HG03060 (cell line): ENCODE measurements at regions not wholly inside any gene's neighbourhood (a gene's known extent, or its start where the extent isn't known, plus 50 kb on each side); places are given as distances from the start of the nearest gene placed in this dataset.

Source experiments
- ATAC-seq: cut with Tn5 transposase; IDR thresholded peaks from one replicate; pipeline ENCODE4 v1.9.1; 2021; ENCODE audit warnings: low read depth, moderate number of reproducible peaks; ENCODE audit not compliant: unreplicated experiment

- ATAC-seq: no peak
Observed at GRCh38 chr18:70653671-70654070, 364.8 kb downstream of the SOCS6 start.

DNA sequence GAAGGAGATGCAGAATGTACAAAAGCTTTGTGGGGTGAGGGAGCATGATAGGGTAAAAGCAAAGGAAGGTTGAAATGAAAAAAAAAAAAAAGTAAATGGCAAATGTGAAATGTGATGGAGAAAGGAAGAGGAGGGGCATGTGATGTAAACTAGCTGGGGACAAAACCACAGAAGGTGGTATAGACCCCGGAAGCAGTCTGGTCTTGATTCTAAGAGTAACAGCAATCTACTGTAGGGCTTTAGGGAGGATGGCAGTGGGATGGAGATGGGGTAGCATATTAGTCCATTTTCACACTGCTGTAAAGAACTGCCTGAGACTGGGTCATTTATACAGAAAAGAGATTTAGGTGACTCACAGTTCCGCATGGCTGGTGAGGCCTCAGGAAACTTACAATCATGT is 362.0 kb downstream of the SOCS6 start:
- no peak for ATAC-seq

- ATAC-seq: no peak
Observed at GRCh38 chr18:70649683-70650082, 360.8 kb downstream of the SOCS6 start.

DNA sequence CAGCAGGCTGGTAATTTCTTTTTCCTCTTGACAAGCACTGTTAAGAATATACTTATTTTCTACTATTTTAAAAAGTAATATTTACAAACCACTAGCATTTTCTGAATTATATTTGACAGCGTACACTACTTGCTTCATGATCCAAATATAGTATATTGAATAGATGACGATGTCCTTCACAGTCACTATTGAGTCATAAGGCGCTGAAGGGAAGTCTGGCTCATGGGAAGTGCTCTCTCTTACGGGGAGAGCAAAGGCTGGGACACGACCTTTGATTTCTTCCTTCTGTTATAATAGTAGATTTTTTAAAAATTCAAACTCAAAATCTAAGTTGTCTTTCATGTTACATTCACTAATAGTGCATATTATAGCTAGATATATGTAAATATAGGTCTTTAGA is 357.1 kb downstream of the SOCS6 start:
- ATAC-seq: no peak

- no peak for ATAC-seq
Observed at GRCh38 chr18:70643812-70644211, 355.0 kb downstream of the SOCS6 start.

GRCh38 chr18:70641156-70641775 is 352.4 kb downstream of the SOCS6 start:
- no peak for ATAC-seq

DNA sequence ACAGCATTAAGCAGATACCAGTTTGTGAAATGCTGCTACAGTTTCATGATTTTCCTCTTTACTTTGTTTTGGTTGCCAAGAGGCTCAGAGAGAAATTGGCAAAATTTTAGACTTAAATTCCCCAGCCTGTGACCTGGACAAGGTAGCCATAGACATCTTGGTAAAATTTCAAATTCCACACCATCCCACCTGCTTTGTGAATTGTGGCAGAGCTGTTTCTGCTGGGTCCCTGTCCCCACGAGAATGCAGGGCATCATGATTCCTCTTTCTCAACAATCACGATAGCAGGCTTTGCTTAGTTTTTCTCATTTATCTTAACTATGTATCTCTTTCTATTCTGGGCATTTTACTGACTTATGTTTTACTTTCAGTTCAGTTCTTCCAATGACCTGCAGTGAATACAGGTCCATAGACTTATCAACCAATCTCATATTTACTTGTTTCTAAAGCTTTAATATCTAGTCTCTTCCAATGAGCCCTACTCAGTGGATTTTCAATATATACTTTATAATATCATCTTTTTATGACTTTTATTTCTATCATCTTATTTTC is 351.6 kb downstream of the SOCS6 start:
- ATAC-seq: no peak

GRCh38 chr18:70636991-70637390 is 348.1 kb downstream of the SOCS6 start:
- ATAC-seq: no peak

- no peak for ATAC-seq
Observed at GRCh38 chr18:70634576-70635147, 345.8 kb downstream of the SOCS6 start.

DNA sequence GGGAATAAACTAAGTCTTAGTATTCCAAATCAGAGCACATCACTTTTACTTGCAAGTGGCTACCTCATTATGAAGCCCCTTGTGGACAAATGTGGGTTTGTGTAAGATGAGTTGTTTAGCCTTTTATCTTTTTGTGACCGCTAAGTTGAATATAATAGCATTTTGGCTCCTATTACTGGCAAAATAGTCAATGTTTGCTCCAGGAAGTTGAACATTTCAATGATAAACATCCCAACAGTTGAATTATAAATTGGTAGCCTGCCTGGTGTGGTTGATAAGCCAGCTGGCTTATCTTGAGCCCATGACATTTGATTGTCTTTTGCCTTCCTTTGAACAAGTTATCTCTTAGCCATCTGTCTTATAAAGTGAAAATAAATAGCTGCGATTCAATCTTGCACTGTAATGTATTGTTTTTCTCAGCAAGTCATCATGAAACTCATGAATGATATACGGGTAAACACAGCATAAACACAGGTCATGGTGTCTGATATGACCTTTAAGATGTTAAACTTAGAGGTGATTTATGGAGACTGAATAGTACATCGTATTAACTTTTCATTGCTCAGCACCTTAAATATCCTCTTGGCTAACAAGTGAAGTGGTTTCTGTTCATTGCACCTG is 338.4 kb downstream of the SOCS6 start:
- no peak for ATAC-seq

GRCh38 chr18:70622622-70623419 is 334.0 kb downstream of the SOCS6 start:
- no peak for ATAC-seq

GRCh38 chr18:70621710-70622109 is 332.9 kb downstream of the SOCS6 start:
- ATAC-seq: no peak

- no peak for ATAC-seq
Observed at GRCh38 chr18:70620837-70621612, 332.2 kb downstream of the SOCS6 start.

- no peak for ATAC-seq
Observed at GRCh38 chr18:70617020-70617763, 328.3 kb downstream of the SOCS6 start.

DNA sequence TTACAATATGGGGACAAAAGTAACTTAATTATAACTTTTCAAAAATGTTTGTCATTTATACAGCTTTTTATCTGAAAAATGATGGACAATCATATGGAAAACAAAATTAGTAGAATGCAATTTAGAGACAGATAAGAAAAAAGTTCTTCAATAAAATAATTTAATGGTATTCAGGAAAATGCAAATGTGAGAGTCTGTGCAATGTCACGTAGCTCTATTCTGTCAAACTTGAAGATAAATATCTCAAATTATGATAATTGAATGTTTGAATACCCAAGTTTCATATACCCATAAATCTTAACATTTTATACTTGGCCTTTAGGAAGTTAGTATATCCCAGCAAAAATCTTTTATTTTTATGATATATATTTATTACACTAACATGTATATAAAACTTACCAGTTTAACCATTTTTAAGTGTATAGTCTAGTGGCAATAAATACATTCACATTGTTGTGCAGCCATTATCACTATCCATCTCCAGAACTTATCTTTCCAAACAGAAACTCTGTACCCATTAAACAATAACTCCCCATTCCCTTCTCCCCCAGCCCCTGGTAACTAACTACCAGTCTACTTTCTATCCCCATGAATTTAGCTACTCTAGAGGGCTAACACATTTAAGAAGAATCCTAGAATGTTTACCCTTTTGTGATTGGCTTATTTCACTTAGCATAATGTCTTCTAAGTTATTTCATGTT is 311.5 kb downstream of the SOCS6 start:
- no peak for ATAC-seq

DNA sequence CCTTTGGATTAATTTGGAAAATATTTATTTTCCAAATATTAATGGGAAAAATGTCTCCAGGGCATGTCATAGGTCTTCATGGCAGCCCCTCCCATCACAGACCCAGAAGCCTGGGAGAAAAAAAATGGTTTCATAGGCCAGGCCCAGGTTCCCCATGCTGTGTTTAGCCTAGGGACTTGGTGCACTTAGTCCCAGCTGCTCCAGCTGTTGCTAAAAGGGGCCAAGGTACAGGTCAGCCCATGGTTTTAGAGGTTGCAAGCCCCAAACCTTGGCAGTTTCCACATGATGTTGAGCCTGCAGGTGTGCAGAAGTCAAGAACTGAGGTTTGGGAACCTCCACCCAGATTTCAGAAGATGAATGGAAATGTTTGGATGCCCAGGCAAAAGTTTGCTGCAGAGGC is 309.6 kb downstream of the SOCS6 start:
- no peak for ATAC-seq

GRCh38 chr18:70582981-70583380 is 294.1 kb downstream of the SOCS6 start:
- no peak for ATAC-seq

DNA sequence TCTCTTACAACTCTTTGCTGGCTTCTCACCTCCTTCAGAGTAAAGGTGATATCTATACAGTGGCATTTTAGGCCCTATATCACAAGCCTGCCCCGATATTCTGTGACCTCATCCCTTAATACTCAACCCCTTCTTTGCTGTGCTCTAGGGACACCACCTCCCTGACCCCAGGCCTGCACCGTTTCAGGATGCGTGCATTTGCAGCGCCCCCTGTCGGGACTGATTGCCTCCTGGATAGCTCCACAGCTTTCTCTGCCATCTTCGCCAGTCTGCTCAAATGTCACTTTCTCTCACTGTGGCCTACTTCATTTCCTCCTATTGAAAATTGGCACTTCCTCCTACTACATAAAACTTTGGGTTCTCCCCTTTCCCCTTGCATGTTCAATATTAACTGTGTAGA is 289.6 kb downstream of the SOCS6 start:
- no peak for ATAC-seq

GRCh38 chr18:70577023-70577420 is 288.2 kb downstream of the SOCS6 start:
- ATAC-seq: no peak
